Stimulated activated CD8-positive, alpha-beta memory T cell treated with anti-CD3 and anti-CD28 coated beads, Interleukin-7, amount 100 ng/mL, for 4 hours (primary cell): ENCODE measurements at regions not wholly inside any gene's neighbourhood (a gene's known extent, or its start where the extent isn't known, plus 50 kb on each side); places are given as distances from the start of the nearest gene placed in this dataset.

Experiments used
- DNase-seq, 2 donors: peaks; one replicate each; pipeline ENCODE4 v3.0.0-alpha.2; 2020; ENCODE audit warnings: low read depth in 2 of 2

GRCh38 chr16:65445313-65446260 lies 323.7 kb upstream of the CDH11 start:
- no peak for DNase-seq

- DNase-seq = no peak
Measured at GRCh38 chr16:65441501-65441900, 319.6 kb upstream of the CDH11 start.

GRCh38 chr16:65429504-65430181 lies 307.8 kb upstream of the CDH11 start:
- no peak for DNase-seq

- DNase-seq = no peak
Measured at GRCh38 chr16:65426484-65426883, 304.6 kb upstream of the CDH11 start.

GRCh38 chr16:65422934-65423333 lies 301.1 kb upstream of the CDH11 start:
- no peak for DNase-seq

GRCh38 chr16:65421596-65421995 lies 299.7 kb upstream of the CDH11 start:
- no peak for DNase-seq

GRCh38 chr16:65418435-65418834 lies 296.6 kb upstream of the CDH11 start:
- DNase-seq = no peak

GRCh38 chr16:65415460-65415859 lies 293.6 kb upstream of the CDH11 start:
- no peak for DNase-seq

GRCh38 chr16:65414284-65414984 lies 292.6 kb upstream of the CDH11 start:
- no peak for DNase-seq

GRCh38 chr16:65413861-65414260 lies 292.0 kb upstream of the CDH11 start:
- DNase-seq = no peak

GRCh38 chr16:65410801-65411200 lies 288.9 kb upstream of the CDH11 start:
- no peak for DNase-seq

GRCh38 chr16:65409510-65409909 lies 287.6 kb upstream of the CDH11 start:
- DNase-seq = no peak

GRCh38 chr16:65406933-65407332 lies 285.1 kb upstream of the CDH11 start:
- no peak for DNase-seq

- no peak for DNase-seq
Measured at GRCh38 chr16:65406116-65406515, 284.3 kb upstream of the CDH11 start.

- DNase-seq = no peak
Measured at GRCh38 chr16:65394281-65394680, 272.4 kb upstream of the CDH11 start.

- DNase-seq = no peak
Measured at GRCh38 chr16:65392806-65393565, 271.1 kb upstream of the CDH11 start.

- no peak for DNase-seq
Measured at GRCh38 chr16:65388592-65388991, 266.7 kb upstream of the CDH11 start.

GRCh38 chr16:65386672-65387071 lies 264.8 kb upstream of the CDH11 start:
- no peak for DNase-seq

- DNase-seq = no peak
Measured at GRCh38 chr16:65384441-65384840, 262.6 kb upstream of the CDH11 start.

GRCh38 chr16:65377195-65377594 lies 255.3 kb upstream of the CDH11 start:
- DNase-seq = no peak

GRCh38 chr16:65376601-65377000 lies 254.7 kb upstream of the CDH11 start:
- DNase-seq = no peak

GRCh38 chr16:65375651-65376050 lies 253.8 kb upstream of the CDH11 start:
- no peak for DNase-seq
